Epidermal melanocyte (primary cell): ENCODE measurements at regions not wholly inside any gene's neighbourhood (a gene's known extent, or its start where the extent isn't known, plus 50 kb on each side); places are given as distances from the start of the nearest gene placed in this dataset.
"Not testable (repeated sequence)": the region's sequence is repeated elsewhere in the genome, so short reads cannot be mapped to it uniquely, and the experiment has no call there.

Experiments used
- DNase-seq: peaks from one replicate; pipeline ENCODE4 v3.0.0; 2011; ENCODE audit warnings: low spot score; ENCODE audit not compliant: insufficient read length

DNA sequence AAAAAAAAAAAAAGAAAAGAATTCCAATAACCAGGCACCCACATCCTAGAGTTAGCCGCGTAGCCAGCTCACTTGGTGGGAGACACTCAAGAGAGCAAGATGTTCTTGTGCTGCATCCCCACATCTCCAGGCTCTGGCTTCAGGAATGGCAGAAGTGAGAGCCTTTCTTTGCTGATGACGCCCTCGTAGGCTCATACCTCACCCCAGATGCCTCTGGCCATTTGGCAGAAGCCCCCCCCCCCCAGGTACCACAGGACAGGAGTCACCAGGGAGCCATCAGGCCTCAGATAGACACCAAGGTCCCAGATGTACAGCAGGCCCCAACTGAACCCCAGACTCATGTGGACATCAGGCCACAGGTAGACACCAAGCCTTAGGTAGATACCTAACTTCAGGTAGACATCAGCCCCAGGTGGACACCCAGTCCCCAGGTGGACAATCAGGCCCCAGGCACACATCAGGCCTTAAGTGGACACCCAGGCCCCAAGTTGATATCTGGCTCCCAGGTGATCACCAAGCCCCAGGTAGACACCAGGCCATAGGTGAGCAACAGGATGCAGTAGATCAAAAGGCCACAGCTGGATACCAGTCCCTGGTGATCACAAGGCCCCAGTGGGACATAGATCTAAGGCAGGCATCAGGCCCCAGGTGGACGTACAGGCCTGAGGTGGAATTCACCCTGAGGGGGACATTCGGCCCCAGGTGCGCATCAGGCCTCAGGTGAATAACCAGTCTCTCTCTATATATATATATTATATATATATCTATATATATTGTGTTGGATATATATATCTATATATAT is 202.5 kb downstream of the POTEM start:
- DNase-seq = not testable (repeated sequence)

DNA sequence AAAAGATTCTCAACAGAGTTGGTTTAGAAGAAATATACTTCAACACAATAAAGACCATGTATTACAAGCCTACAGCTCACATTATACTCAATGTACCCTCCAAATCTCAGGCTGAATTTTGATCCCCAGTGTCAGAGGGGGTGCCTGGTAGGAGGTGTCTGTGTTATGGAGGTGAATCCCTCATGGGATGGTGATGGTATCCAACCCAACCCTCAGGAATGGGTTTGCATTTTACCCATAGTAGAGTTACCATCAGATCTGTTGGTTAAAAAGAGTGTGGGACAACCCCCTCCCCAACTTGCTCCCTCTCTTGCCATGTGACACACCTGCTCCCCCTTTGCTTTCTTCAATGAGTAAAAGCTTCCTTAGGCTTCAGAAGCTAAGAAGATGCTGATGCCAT is 205.5 kb downstream of the POTEM start:
- DNase-seq = not testable (repeated sequence)

DNA sequence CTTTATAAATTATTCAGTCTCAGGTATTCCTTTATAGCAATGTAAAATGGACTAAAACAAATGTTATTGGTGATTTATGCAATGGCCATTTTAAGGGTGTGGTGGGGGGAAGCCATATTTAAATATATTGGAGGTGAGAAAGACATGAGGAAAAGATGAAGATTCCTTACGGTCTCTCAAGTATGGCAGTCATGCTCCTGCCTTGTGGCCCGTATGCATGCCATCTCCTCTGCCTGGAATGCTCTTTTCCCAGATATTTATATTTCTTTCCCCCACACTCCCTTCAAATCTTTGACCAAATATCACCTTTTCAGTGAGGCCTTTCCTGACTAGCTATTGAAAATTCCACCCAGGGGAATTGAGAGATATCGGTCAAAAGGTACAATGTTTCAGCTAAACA is 206.0 kb downstream of the POTEM start:
- DNase-seq = not testable (repeated sequence)

DNA sequence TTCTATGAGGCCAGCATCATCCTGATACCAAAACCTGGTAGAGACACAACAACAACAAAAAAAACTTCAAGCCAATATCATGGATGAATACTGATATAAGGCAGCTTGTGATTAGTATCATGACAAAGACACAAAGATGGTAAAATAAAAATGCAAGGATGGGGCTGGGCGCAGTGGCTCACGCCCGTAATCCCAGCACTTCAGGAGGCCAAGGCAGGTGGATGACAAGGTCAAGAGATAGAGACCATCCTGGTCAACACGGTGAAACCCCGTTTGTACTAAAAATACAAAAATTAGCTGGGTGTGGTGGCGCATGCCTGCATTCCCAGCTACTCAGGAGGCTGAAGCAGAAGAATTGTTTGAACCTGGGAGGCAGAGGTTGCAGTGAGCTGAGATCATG is 210.2 kb downstream of the POTEM start:
- DNase-seq = not testable (repeated sequence)

DNA sequence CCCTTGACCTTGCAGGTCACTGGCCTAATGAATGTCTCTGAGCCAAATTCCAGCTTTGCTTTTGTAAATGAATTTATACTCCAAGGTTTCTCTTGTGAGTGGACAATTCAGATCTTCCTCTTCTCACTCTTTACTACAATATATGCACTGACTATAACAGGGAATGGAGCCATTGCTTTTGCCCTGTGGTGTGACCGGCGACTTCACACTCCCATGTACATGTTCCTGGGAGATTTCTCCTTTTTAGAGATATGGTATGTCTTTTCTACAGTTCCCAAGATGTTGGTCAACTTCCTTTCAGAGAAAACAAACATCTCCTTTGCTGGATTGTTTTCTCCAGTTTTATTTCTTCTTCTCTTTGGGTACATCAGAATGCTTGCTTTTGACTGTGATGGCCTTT is 213.1 kb downstream of the POTEM start:
- peak; percentile 6 for DNase-seq

DNA sequence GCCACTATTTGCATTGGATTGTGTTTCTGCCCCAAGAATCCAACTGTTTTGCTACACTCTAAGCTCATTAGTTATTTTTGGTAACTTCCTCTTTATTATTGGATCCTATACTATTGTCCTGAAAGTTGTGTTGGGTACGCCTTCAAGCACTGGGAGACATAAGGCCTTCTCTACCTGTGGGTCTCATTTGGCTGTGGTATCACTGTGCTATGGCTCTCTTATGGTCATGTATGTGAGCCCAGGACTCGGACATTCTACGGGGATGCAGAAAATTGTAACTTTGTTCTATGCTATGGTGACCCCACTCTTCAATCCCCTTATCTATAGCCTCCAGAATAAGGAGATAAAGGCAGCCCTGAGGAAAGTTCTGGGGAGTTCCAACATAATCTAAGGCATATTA is 213.6 kb downstream of the POTEM start:
- not testable (repeated sequence) for DNase-seq

DNA sequence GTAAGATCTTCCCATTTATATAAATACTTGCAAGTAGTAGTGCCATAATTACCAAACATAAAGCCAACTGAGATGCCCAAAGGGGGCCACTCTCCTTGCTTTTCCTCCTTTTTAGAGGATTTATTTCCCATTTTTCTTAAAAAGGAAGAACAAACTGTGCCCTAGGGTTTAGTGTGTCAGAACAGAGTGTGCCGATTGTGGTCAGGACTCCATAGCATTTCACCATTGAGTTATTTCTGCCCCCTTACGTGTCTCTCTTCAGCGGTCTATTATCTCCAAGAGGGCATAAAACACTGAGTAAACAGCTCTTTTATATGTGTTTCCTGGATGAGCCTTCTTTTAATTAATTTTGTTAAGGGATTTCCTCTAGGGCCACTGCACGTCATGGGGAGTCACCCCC is 227.9 kb downstream of the POTEM start:
- not testable (repeated sequence) for DNase-seq

DNA sequence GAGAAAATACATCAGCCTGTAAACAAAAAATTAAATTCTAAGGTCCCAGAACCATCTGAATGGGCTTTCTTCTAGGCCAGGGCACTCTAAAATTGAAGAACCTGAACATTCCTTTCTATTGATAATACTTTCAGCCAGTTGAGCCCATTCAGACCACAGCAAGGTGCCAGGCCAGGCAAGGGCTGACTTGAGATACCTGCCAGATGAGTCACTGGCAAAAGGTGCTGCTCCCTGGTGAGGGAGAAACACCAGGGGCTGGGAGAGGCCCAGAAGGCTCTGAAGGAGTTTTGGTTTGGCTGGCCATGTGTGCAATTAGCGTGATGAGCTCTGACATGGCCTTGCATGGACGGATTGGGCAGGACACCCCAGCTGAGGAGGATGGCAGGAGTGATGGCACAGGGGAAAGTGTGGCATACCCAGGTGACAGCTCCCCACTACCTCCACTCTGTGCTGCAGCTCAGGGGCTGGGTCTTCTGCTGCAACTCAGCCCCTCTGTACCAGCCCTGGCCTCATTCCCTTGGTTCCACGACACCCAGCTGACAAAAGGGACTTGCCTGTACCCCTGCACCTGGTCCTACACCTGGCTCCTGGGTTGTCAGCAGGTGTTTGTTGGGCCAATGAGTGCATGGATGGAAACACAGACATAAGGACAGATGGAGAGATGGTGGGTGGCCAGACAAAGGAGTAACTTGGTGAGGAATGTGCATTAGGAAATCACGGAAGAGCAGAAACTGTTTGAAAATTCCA is 230.4 kb downstream of the POTEM start:
- DNase-seq = not testable (repeated sequence)

DNA sequence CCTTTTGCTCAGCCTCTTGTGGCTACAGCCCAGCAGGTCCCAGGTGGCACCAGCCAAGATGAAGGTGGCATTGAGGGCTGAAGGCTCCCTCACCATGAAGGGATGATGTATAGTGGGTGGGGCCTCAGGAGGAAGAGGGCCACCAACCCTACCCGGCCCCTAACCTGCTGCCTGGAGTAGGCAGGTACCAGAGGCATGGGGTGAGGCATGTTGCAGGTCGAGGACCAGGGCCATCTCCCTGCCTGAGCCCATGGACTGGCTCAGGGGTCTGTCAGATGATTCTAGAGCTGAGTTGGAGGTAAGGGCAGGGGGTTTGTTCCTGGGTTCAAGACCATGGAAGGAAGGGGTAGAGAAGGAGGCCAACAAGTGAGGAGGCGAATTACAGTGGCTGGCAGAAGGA is 231.1 kb downstream of the POTEM start:
- DNase-seq = not testable (repeated sequence)

DNA sequence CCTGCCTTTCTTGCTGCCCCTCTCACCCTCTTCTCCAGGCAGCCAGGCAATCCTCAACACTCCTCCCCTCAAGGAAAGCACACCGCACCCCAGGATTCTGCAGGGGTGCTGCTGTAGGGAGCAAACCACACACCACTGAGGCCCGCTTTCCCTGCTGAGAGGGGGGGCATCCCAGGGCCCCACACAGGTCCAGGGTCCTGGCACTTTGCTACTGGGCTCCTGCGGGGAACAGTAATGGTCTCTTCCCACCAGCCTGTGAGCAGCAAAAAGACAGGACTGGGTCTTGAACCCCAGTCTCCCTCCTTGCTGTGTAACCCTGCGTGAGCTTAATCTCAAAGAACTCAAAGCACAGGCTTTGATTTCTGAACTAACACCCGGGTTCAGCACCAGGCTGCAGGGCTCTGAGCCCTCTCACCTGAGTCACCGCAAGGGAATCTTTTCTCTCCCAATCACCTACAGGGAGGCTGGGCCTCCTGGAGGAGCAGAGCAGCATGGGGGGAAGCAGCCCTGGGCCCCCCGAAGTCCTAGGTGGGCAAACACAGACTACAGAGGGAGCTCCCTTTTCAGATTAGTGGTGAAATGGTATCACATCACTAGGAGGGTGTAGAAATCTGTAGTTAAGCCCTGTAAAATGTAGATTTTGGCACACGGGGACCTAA is 232.6 kb downstream of the POTEG start:
- DNase-seq = not testable (repeated sequence)

DNA sequence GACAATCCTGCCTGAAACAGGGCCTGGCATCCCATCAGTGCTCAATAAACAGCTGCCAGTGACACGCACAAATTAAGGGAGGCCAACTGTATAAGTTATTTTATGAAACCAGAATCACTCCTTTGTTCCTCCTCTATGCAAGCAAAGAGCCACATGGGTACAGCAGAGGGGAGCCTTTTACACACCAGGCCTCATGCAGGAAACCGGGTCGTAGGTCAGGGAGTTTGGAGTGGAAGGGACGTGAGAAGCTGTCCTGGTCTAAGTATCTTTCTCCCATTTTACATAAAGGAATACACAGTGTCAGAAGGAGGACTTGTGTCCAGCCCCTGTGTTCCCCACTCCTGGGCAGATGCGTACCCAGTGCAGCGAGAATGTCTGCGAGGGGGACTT is 232.1 kb downstream of the POTEG start:
- not testable (repeated sequence) for DNase-seq

DNA sequence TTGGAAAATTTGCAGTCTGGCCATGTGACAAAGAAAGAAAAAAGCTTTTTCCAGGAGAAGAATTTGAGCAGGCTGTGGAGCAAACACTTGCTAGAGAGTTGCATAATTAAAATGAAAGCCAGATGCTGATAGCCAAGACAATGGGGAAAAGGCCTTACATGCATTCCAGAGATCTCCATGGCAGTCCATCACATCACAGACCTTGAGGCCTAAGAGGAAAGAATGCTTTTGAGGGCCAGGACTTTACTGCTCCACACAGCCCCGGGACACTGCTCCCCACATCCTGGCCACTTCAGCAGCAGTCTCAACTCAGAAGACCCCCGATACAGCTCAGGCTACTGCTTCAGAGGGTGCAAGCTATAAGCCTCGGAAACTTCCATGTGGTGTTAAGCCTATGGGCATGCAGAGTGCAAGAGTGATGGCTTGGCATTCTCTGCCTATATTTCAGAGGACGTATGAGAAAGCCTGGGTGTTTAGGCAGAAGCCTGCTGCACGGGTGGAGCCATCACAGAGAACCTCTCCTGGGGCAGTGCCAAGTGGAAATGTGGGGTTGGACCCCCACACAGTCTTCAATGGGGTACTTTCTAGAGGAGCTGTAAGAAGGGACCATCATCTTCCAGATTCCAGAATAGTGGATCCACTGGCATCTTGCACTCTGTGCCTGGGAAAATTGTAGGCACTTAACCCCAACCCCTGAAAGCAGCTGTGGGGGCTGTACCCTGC is 230.7 kb downstream of the POTEG start:
- not testable (repeated sequence) for DNase-seq

DNA sequence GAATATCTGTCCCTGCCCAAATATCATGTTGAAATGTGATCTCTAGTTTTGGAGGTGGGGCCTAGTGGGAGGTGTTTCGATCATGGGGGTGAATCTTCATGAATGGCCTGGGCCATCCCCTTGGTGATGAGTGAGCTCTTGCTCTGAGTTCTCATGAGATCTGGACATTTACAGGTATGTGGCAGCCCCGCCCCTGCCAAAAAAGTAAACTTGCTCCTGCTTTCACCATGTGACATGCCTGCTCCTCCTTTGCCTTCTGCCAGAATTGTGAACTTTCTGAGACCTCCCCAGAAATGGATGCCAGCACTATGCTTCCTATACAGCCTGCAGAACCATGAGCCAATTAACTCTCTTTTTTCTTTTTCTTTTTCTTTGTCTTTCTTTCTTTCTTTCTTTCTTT is 229.3 kb downstream of the POTEG start:
- DNase-seq = not testable (repeated sequence)

DNA sequence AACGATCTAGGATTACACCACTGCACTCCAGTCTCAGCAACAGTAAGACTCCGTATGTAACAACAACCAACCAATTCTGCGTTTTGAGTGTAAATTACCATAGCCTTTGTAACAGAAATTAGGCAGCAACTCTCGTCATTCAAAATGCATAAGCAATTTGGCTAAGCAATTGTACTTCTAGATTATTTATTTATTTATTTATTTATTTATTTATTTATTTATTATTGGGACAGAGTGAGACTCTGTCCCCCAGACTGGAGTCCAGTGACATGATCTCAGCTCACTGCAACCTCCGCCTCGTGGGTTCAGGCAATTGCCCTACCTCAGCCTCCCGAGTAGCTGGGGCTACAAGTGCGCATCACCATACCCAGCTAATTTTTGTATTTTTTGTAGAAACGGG is 217.7 kb downstream of the POTEG start:
- not testable (repeated sequence) for DNase-seq

DNA sequence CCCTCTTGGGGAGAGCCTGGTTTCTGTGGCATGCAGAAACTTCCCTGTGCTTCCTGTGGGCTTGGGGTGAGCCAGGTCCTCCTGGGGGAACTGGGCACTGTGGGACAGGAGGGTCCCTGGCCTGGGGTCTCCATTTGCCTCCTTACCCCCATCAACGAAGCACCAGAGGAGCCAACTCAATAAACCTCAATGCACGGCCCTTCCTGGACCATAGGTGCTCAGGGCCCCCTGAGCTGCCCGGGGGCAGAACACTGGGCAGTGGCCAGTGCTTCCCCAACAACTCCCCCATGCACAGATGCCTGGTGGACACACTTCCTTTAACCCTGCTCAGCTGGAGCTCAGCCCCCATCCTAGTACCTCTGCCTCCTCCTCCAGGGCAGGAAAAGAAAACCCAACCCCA is 214.7 kb downstream of the POTEG start:
- DNase-seq = not testable (repeated sequence)

DNA sequence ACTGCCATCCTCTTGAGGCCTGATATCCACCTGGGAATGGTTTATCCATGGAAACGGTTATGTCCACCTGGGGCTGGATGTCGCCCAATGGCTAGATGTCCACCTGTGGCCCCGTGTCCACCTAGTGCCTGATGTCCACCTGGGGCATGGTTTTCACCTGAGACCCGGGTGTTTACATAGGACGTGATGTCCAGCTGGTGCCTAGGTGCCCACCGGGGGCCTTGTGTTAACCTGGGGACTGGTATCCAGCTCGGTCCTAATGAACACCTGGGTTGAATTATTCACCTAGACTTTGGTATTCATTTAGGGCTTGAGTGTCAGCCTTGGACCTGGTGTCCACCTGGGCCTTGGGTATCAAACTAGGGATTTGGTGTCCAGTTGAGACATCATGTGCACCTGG is 202.7 kb downstream of the POTEG start:
- not testable (repeated sequence) for DNase-seq

DNA sequence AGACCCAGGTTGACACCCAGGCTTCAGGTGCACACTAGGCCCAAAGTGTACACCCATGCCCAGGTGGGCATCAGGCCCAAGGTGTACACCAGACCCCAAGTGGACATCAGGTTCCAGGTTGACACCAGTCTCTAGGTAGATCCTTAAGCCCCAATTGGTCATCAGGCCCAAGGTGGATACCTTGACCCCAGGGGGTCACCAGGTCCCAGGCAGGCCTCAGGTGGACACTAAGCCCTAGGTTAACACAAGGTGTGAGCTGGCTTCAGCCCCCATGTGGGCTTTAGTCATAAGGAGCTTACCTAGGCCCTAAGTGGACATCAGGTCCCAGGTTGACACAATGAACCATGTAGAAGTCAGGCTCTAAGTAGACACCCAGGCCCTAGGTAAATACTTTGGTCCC is 200.1 kb downstream of the POTEG start:
- DNase-seq = not testable (repeated sequence)

DNA sequence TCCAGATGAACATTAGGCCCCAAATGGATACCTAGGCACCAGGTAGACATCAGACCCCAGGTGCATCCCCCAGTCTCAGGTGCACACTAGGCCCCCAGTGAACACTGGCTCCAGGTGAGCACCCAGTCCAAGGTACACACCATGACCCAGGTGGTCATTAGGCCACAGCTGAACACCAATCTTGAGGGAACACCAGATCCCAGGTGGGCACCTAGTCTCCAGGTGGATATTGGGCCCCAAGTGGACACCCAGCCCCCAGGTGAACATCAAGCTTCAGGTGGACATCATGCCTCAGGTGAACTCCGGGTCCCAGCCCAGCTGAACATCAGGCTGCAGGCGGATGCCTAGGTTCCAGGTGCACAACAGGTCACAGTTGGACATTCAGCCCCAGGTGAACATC is 196.5 kb downstream of the POTEG start:
- DNase-seq = not testable (repeated sequence)

DNA sequence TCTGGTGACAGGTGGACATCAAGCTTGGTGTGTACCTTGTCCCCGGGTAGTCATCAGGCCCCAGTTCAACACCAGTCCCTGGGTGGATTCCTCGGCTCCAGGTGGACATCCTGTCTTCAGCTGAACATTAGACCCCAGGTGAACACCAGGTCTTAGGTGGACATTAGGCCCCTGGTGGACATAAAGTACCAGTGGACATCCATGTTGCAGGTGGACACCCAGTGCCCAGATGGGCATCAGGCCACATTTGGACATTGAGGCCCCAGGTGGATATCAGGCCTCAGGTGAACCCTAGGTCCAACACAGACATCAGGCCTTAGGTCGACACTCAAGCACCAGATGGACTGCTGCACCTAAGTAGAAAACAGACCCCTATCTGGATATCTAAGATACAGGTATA is 195.6 kb downstream of the POTEG start:
- not testable (repeated sequence) for DNase-seq

DNA sequence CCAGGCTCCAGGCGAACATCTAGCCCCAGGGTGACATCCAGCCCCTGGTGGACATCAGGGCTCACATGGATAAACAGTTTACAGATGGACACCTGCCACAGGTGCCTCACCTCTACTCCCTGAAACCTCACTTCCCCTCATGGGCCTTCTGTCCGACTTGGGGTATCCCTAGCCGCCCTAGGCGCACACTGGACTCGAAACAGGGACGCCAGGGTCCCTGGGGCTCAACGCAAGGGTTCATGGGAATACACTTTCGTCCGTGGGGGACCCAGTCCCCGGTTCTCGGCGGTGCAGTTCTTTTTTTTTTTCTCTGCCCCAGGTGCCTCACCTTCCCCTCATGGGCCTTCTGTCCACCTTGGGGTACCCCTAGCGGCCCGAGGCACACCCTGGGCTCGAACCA is 194.2 kb downstream of the POTEG start:
- DNase-seq = not testable (repeated sequence)

DNA sequence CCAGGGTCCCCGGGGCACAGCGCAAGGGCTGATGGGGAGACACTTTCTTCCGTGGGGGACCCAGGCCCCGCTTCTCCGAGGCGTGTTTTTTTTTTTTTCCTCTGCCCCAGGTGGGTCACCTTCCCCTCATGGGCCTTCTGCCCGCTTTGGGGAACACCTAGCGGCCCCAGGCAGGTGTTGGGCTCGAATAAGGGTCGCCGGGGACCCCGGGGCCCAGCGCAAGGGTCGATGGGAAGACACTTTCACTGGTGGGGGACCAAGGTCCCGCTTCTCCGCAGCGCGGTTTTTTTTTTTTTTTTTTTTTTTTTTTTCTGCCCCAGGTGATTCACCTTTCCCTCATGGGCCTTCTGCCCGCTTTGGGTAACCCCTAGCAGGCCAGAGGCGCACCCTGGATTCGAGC is 193.8 kb downstream of the POTEG start:
- DNase-seq = not testable (repeated sequence)
